ENCODE measurements at regions not wholly inside any gene's neighbourhood (a gene's known extent, or its start where the extent isn't known, plus 50 kb on each side); places are given as distances from the start of the nearest gene placed in this dataset.
"Not testable (repeated sequence)": the region's sequence is repeated elsewhere in the genome, so short reads cannot be mapped to it uniquely, and the experiment has no call there.

DNA sequence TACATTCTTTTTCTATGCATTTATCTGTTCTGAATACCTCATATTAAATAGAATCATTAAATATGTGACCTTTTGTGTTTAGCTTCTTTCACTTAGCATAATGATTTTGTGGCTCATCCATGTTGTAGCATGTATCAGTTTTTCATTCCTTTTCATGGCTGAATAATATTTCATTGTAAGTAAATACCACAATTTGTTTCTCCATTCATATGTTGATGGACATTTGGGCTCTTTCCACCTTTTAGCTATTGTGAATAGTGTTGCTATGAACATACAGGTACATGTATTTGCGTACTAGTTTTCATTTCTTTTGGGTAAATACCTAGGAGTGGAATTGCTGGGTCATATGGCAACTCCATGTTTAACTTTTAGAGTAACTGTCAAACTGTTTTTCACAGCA lies 85.1 kb downstream of the GNL3L start:
- no peak for DNase-seq

DNA sequence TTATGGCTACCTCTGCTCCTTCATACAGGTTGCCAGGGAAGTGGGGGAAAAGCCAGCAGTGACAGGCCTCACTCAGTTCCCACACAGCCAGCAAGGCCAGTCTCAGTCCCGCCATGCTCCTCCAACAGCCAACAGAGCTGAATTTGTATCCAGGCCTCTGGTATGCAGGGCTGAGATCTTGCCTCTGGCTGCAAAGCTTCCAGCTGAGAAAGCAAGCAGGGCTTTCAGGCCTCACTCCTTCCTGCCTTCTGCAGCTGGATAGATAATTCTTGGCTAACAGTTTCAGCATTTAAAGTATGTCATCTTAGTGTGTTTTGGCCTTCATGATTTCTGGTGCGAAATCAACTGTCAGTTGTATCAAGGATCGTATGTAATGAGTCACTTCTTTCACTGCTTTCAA lies 103.6 kb downstream of the GNL3L start:
- DNase-seq, result no peak

DNA sequence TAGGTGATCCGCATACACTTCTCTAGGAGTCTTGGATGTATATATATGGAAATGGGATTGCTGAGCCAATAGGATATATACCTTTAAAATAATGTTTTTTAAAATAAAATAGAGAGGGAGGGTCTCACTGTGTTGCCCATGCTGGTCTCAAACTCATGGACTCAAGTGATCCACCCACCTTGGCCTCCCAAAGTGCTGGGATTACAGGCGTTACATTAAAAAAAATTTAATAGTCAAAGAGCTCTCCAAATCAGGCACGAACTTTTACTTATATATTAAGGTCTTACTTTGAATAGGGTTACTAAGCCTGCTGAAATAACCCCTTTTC lies 109.0 kb downstream of the GNL3L start:
- DNase-seq, result no peak

DNA sequence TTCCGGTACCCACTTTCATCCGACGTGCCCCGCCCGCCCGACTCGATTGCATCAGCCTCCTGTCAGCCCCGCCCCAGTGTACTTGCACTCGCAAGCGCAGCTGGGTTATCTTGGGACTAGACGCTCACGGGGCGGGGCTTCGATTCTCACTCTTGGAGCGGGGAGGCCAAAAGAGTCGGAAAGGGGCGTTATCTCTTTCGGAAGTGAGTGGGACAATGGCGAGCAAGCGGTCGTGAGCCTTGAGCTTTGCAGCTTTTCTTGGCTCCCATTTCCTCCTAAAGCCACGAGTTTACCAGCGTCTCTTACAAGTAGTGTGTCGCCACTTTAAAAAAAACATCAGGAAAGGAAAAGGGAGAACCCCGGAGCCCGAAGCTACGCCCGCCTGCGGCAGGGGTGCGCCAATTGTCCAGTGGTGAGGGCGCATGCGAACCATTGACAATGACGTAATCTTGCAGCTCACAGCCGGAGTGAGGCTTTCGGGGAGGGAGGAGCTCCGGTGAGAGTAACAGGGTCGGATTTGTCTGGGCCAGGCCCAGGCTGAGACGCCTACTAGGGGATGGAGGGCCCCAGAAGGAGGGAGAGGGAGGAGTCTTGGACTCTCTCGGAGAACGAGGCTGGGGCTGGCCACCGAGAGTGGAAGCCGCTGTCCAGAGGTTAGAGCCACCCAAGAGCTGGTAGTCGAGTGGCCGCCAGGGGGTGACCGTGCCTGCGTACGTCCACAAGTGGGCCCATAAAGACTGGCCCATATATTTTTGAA lies 109.5 kb downstream of the GNL3L start:
- DNase-seq, result peak; percentile 98

DNA sequence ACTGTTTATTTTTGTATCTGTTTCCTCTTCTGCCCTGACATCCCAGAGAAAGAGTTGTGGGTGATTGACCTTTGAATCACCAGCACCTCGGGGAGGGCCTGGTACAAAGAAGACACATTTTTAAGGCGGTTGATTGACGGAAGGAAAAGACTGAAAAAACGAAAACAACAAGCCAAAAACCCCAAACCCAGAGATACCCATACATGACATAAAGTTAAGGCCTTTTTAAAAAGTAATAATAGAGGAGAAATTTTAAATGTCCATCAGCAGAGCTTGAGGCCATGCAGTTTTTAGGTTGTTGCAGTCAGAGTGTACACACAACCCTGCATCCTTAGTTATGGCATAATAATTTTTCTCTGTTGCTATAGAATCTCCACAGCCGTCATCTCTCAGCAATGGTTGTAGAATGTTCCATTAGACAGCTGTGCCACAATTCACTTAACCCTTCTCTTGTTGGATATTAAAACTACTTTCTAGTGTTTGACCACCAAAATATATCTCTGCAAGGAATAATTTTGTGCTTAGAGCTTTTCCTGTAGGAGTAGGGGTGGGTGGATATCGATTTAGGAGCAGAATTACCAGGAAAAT lies 110.2 kb downstream of the GNL3L start:
- DNase-seq, result no peak

DNA sequence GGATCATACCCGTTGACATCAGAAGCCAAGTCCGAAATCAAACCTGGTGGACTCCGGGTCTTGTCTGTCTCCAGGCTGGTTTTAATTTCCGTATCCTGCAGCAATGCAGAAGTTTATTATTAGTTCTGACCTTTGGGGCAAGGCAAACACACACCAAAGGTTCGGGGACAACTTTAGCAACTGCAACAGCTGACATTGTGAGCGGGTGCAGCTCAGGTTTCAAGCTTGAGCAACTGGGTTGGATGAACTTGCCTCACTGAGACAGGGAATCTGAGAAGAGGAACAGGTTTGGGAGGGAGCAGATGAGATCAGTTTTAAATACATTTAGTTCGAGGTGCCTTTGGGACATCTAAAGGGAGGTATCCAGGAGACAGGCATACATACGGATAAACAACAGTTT lies 110.7 kb downstream of the GNL3L start:
- DNase-seq, result no peak

DNA sequence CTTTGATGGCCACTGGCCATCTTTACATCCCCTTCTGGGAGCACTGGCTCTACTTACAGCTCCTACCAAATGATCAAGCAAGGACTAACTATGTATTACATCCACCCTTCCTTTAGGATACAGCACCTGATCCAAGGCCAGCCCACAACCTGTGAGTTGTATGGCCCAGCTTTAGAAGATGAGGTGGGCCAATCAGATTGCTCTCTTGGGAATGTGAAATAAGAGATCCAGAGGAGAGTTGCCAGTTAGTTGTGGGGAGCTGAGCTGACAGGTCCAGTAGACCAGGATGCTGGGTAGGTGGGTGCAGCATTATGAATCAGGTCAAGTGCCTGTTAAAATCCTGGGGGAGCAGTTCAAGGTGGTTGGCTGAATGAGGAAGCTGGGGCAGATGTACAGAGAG lies 111.5 kb downstream of the GNL3L start:
- DNase-seq, result no peak

DNA sequence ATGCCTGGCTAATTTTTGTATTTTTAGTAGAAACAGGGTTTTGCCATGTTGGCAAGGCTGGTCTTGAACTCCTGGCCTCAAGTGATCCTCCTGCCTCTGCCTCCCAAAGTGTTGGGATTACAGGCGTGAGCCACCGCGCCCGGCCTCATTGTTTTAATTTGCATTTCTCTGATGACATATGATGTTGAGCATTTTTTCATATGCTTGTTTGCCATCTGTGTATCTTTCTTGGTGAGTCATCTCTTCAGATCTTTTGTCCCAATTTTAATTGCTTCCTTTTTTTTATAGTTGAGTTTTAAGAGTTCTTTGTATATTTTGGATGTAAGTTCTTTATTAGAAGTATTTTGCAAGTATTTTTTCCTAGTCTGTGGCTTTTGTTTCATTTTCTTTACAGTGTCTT lies 117.6 kb downstream of the GNL3L start:
- not testable (repeated sequence) for DNase-seq

DNA sequence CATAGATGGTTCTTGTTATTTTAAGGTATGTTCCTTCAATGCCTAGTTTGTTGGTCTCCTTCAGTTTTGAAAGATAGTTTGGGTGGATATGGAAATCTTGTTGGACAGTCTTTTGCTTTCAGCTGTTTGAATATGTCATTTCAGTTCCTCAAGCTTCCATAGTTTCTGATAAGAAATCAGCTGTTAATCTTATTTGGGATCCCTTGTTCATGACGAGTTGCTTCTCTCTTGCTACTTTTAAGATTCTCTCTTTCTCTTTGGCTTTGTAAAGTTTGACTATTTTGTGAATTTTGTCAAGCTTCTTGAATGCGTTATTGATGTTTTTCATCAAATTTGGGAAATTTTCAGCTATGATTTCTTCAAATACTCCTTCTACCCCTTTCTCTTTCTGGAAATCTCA lies 129.5 kb downstream of the GNL3L start:
- no peak for DNase-seq

DNA sequence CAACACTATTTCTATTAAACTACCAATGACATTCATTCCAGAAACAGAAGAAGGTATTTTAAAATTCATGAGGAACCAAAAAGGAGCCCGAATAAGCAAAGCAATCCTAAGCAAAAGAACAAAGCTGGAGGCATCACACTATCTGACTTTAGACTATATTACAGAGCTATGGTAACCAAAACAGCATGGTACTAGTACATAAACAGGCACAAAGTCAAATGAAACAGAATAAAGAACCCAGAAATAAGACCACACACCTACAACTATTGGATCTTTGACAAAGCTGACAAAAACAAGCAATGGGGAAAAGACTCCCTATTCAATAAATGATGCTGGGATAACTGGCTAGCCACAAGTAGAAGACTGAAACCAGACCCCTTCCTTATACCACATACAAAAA lies 122.3 kb downstream of the ITIH6 start:
- DNase-seq, result no peak

DNA sequence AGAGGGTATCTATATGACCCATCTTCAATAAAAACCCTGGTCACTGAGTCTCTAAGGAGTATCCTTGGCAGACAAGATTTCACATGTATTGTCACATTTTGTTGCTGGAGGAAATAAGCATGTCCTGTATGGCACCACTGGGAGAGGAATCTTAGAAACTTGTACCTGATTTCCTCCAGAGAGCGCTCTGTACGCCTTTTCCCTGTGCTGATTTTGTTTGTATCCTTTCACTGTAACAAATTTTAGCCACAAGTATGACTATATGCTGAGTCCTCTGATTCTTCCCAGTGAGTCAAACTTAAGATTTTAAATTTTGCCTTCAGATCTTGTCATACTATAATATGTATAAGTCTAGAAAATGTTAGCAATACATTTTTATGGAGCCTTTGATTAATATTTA lies 102.8 kb downstream of the ITIH6 start:
- DNase-seq, result no peak

DNA sequence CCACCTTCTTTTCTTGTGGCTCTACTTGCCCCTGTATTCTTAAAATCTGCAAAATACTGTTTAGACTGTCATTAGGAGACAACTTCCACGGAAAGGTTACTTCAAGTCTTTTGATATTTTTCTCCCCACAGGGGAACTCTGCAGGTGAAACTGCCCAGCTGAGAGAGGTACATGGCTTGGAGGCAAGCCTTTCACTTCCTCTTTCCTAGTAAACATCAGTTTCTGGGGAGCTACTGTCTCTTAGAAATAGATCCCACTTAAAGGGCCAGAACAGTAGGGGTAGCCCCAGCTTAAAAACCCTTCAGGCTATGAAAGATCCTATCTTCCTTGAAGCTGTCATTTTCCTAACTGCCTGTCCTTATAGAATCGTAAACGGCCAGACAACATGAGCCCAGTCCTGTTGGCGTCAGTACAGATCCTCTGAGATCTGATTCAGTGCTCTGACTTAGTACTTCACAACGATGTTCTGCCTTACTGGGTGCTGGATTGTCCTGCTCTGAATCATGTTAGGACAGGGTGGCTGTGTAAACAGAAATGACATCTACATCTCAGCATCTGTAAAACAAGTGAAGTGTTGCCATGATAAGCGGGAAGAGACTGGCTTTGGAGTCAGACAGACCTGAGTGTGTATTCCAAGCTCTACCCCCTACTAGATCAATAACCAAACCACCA lies 102.1 kb downstream of the ITIH6 start:
- DNase-seq, result no peak
